ENCODE measurements at regions not wholly inside any gene's neighbourhood (a gene's known extent, or its start where the extent isn't known, plus 50 kb on each side); places are given as distances from the start of the nearest gene placed in this dataset.

DNA sequence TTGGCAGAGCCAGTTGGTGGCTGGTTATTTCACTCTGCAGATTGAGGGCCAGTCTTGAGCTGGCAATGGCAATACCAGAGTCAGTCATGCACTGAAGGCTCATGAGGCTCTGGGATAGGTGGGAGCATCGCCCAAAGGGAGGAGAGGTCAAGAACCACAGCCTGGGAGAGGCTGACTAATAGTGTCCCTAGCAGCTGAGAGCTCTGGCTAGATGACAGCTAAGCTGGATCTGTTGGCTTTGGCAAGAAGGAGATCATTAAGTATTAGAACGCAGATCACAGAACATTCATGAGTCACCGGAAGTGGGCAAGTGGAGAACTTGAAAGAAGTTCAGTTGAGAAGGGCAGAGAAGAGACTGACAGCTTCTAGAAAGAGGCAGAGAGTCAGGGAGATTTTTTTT lies 521.1 kb downstream of the NR2F2 start:
- CTCF ChIA-PET: no interaction called here
- Mint-ChIP-seq H3K36me3 (peaks cover 8% of the 10 kb centered on the region), H3K27me3 (ENCODE audit: low read depth) (no peaks in the 10 kb centered on the region; the same call in 1 of the 2 replicates), H3K4me3 (no peak overlapping the region), H3K9me3 (peaks cover 24% of the 10 kb centered on the region), H3K4me1 (peaks cover 22% of the 10 kb centered on the region), H3K27ac (no peak overlapping the region)
- DNase-seq (ENCODE audit: low spot score) (no peak), ATAC-seq (no peak)
- TF ChIP-seq, protein P1, sequence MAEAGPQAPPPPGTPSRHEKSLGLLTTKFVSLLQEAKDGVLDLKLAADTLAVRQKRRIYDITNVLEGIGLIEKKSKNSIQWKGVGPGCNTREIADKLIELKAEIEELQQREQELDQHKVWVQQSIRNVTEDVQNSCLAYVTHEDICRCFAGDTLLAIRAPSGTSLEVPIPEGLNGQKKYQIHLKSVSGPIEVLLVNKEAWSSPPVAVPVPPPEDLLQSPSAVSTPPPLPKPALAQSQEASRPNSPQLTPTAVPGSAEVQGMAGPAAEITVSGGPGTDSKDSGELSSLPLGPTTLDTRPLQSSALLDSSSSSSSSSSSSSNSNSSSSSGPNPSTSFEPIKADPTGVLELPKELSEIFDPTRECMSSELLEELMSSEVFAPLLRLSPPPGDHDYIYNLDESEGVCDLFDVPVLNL (CRISPR knock-in tag; IDR thresholded peaks at IDR 0.05; ENCODE audit: borderline replicate concordance, low read depth): no peak
- TF ChIP-seq ESRRA (CRISPR knock-in tag; IDR thresholded peaks at IDR 0.05; ENCODE audit: borderline replicate concordance) (no peak), NFE2L1 (CRISPR knock-in tag; IDR thresholded peaks at IDR 0.05) (no peak), KAT7 (CRISPR knock-in tag; IDR thresholded peaks at IDR 0.05; ENCODE audit: borderline replicate concordance) (no peak), PRRX2 (CRISPR knock-in tag; IDR thresholded peaks at IDR 0.05) (no peak), ZNF121 (CRISPR knock-in tag; IDR thresholded peaks at IDR 0.05) (no peak), GRHL2 (CRISPR knock-in tag; IDR thresholded peaks at IDR 0.05; ENCODE audit: insufficient replicate concordance, severe bottlenecking) (no peak), MXD4 (CRISPR knock-in tag; IDR thresholded peaks at IDR 0.05; ENCODE audit: borderline replicate concordance) (no peak)
- TF ChIP-seq, protein P2, sequence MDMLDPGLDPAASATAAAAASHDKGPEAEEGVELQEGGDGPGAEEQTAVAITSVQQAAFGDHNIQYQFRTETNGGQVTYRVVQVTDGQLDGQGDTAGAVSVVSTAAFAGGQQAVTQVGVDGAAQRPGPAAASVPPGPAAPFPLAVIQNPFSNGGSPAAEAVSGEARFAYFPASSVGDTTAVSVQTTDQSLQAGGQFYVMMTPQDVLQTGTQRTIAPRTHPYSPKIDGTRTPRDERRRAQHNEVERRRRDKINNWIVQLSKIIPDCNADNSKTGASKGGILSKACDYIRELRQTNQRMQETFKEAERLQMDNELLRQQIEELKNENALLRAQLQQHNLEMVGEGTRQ (CRISPR knock-in tag; IDR thresholded peaks at IDR 0.05): no peak
- TF ChIP-seq, protein P3, sequence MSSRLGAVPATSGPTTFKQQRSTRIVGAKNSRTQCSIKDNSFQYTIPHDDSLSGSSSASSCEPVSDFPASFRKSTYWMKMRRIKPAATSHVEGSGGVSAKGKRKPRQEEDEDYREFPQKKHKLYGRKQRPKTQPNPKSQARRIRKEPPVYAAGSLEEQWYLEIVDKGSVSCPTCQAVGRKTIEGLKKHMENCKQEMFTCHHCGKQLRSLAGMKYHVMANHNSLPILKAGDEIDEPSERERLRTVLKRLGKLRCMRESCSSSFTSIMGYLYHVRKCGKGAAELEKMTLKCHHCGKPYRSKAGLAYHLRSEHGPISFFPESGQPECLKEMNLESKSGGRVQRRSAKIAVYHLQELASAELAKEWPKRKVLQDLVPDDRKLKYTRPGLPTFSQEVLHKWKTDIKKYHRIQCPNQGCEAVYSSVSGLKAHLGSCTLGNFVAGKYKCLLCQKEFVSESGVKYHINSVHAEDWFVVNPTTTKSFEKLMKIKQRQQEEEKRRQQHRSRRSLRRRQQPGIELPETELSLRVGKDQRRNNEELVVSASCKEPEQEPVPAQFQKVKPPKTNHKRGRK (CRISPR knock-in tag; IDR thresholded peaks at IDR 0.05; ENCODE audit: borderline replicate concordance): no peak
- TF ChIP-seq, protein P4, sequence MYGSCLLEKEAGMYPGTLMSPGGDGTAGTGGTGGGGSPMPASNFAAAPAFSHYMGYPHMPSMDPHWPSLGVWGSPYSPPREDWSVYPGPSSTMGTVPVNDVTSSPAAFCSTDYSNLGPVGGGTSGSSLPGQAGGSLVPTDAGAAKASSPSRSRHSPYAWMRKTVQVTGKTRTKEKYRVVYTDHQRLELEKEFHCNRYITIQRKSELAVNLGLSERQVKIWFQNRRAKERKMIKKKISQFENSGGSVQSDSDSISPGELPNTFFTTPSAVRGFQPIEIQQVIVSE (CRISPR knock-in tag; IDR thresholded peaks at IDR 0.05; ENCODE audit: borderline replicate concordance): no peak
- TF ChIP-seq, protein P5, sequence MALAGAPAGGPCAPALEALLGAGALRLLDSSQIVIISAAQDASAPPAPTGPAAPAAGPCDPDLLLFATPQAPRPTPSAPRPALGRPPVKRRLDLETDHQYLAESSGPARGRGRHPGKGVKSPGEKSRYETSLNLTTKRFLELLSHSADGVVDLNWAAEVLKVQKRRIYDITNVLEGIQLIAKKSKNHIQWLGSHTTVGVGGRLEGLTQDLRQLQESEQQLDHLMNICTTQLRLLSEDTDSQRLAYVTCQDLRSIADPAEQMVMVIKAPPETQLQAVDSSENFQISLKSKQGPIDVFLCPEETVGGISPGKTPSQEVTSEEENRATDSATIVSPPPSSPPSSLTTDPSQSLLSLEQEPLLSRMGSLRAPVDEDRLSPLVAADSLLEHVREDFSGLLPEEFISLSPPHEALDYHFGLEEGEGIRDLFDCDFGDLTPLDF (CRISPR knock-in tag; IDR thresholded peaks at IDR 0.05): no peak
- TF ChIP-seq, protein P6, sequence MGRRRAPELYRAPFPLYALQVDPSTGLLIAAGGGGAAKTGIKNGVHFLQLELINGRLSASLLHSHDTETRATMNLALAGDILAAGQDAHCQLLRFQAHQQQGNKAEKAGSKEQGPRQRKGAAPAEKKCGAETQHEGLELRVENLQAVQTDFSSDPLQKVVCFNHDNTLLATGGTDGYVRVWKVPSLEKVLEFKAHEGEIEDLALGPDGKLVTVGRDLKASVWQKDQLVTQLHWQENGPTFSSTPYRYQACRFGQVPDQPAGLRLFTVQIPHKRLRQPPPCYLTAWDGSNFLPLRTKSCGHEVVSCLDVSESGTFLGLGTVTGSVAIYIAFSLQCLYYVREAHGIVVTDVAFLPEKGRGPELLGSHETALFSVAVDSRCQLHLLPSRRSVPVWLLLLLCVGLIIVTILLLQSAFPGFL (CRISPR knock-in tag; IDR thresholded peaks at IDR 0.05; ENCODE audit: borderline replicate concordance): no peak
- TF ChIP-seq, protein P7, sequence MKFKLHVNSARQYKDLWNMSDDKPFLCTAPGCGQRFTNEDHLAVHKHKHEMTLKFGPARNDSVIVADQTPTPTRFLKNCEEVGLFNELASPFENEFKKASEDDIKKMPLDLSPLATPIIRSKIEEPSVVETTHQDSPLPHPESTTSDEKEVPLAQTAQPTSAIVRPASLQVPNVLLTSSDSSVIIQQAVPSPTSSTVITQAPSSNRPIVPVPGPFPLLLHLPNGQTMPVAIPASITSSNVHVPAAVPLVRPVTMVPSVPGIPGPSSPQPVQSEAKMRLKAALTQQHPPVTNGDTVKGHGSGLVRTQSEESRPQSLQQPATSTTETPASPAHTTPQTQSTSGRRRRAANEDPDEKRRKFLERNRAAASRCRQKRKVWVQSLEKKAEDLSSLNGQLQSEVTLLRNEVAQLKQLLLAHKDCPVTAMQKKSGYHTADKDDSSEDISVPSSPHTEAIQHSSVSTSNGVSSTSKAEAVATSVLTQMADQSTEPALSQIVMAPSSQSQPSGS (CRISPR knock-in tag; IDR thresholded peaks at IDR 0.05; ENCODE audit: borderline replicate concordance, low read depth): no peak
- POLR2A ChIA-PET: no interaction called here

DNA sequence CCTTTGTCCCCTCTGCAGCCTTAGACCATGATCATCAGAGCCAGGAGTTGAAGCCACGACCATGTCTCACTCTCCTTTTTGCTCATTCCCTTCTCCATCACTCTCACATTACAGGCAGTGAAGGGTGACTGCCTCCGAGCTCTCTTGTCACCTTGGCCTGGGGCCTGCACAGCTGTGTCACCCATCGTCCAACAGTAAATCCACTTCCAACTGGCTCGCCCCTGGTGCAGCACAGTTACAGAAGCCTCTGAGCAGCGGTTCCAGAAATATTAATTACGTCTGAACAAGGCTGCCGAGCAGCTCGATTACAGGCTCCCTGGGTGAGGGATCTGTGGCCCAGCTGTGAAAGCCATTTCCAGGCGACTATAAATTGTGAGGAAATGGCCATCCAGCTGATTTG lies 528.2 kb downstream of the NR2F2 start:
- ChIA-PET POLR2A (no interaction called here), CTCF (interaction anchor here (1.0 kb wide), 1 partner anchor 387 kb away, joined by 3 read pairs; no protein-coding TSS in a partner anchor)
- Mint-ChIP-seq H3K27ac (no peak overlapping the region), H3K36me3 (peaks cover 3% of the 10 kb centered on the region; the same call in 1 of the 2 replicates), H3K4me1 (peaks cover 13% of the 10 kb centered on the region), H3K4me3 (no peak overlapping the region), H3K27me3 (ENCODE audit: low read depth) (no peaks in the 10 kb centered on the region), H3K9me3 (peaks cover 14% of the 10 kb centered on the region)
- DNase-seq (ENCODE audit: low spot score) (no peak), ATAC-seq (no peak)
- no peak for TF ChIP-seq JAZF1 (CRISPR knock-in tag; IDR thresholded peaks at IDR 0.05)
- no peak for TF ChIP-seq GABPB1 (CRISPR knock-in tag; IDR thresholded peaks at IDR 0.05)
- TF ChIP-seq, protein P7 (CRISPR knock-in tag; IDR thresholded peaks at IDR 0.05; ENCODE audit: borderline replicate concordance, low read depth): no peak
- TF ChIP-seq TEAD4 (CRISPR knock-in tag; IDR thresholded peaks at IDR 0.05): no peak
- TF ChIP-seq, protein P8, sequence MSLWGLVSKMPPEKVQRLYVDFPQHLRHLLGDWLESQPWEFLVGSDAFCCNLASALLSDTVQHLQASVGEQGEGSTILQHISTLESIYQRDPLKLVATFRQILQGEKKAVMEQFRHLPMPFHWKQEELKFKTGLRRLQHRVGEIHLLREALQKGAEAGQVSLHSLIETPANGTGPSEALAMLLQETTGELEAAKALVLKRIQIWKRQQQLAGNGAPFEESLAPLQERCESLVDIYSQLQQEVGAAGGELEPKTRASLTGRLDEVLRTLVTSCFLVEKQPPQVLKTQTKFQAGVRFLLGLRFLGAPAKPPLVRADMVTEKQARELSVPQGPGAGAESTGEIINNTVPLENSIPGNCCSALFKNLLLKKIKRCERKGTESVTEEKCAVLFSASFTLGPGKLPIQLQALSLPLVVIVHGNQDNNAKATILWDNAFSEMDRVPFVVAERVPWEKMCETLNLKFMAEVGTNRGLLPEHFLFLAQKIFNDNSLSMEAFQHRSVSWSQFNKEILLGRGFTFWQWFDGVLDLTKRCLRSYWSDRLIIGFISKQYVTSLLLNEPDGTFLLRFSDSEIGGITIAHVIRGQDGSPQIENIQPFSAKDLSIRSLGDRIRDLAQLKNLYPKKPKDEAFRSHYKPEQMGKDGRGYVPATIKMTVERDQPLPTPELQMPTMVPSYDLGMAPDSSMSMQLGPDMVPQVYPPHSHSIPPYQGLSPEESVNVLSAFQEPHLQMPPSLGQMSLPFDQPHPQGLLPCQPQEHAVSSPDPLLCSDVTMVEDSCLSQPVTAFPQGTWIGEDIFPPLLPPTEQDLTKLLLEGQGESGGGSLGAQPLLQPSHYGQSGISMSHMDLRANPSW (CRISPR knock-in tag; conservative IDR thresholded peaks at IDR 0.05; ENCODE audit: low read depth): no peak
- TF ChIP-seq, protein P9, sequence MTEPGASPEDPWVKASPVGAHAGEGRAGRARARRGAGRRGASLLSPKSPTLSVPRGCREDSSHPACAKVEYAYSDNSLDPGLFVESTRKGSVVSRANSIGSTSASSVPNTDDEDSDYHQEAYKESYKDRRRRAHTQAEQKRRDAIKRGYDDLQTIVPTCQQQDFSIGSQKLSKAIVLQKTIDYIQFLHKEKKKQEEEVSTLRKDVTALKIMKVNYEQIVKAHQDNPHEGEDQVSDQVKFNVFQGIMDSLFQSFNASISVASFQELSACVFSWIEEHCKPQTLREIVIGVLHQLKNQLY (CRISPR knock-in tag; IDR thresholded peaks at IDR 0.05): no peak
- TF ChIP-seq NR1H2 (CRISPR knock-in tag; IDR thresholded peaks at IDR 0.05): no peak
- TF ChIP-seq MXD4 (CRISPR knock-in tag; IDR thresholded peaks at IDR 0.05; ENCODE audit: borderline replicate concordance): no peak

Measured in WTC11 (cell line).